Smooth muscle cell of the brain vasculature (primary cell): ENCODE measurements at regions not wholly inside any gene's neighbourhood (a gene's known extent, or its start where the extent isn't known, plus 50 kb on each side); places are given as distances from the start of the nearest gene placed in this dataset.

Source experiments
- DNase-seq: peaks from one replicate; pipeline ENCODE4 v3.0.0-alpha.2; 2012; ENCODE audit warnings: low read depth, low spot score

DNA sequence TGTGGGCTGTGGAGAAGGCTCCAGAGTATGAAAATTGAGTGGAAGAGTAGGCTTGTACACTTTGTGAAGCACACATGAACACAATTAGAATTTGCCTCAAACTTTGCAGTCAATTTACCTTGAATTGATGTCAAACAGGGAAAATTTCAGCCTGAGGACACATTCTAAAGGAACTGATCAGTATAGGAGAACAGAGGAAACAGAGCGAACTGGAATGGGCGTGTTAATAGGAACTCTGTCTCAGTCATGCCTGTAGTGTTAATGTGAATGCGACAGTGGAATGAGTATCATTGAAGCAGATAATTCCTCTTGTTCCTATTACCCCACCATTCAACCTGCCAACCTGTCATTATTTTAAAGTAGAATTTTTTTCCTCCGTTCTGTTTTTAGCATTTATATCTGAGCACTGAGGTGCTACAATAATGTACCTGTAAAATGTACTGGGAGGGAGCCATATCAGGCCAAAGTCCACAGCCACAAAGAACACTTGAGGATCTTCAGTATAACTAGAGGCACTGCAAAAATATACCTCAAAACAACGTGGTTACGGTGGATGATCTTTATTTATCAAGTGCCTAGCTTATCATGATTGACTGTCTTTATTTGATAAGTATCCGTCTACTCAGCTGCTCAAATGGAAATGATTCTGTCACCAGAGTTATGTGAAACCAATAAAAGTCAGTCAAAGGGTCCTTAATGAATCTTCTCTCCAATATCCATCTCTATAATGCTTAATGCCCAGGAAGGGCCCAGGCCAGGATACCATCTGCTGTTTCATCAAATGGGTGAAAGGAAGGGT is 125.3 kb upstream of the STMND1 start:
- DNase-seq = no peak

DNA sequence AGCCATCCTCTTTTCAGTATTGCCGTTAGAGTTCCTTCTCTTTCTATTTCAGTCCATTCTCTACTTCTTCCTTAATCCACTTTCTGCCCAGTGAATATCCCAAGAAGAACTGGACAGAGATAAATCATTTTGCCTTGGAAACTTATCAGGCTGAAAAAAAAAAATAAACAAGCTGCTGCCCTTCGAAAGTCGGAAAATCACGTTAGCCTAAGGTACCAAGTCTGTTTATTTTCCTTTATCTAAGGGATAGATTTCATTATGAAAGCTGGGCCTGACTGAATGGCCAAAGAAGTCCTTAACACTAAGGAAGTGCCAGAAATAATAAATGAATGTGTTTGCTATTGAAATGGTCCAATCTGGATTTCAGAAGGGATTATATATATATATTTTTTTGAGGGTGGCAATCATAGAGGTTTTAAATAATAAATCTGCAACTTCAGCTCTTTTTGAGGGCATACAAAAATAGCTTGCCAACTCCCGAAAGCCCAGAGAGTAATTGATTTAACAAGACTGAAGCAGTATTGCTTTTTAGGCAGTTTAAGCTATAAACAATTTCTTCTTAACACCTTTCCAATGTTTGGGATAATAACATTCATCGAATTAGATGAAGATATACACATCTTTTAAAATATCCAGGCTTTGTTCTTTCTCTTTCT is 127.0 kb upstream of the STMND1 start:
- DNase-seq = no peak

DNA sequence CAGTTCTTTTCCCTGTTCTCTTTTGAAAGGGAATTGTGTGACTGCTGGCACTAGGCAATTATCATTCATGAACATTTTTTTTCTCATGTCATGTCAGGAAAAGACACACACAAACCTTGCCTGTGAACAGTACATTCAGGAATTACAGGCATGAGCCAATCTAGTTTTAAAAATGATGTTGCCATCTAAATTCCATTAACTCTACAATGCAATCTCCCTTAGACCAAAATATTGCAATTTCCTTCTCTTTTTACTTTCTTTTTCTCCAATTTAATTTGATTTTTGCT is 127.5 kb upstream of the STMND1 start:
- no peak for DNase-seq

DNA sequence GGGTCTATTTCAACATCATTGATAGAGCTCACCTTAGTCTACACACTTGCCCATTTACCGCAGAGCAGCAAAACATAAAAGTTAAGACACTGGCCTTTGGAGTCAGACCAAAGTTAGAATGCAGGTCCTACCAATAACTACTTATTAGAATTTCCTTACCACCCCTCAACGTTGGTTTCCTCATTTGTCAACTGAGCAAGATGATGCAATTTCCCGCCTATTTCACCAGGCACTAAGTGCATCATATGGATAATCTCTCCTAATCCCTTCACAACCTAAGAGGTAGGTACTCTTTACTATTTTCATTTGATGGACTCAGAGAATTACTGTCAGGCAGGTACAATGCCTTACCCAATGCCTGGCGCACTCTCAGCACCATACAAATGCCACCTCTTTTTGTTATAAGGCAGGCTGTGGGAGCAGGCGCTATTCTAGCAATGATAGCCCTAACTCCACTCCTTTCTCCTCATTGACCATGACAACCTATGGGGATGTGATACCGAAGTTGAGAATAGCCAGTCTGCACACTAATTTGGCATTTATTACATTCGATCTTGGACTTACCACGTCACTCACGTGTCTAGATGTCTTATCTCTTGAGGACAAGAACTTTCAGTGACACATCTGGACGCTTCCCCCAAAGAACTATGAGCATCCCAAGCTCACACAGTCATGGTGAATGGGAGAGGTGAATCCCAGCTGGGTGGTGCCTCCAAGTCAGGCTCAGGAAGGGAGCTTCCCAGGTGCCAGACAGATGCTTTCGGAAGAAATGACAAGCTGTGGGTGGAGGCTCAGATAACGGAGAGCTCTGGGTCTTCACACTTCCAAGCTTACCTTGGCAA is 128.1 kb upstream of the STMND1 start:
- DNase-seq = no peak

DNA sequence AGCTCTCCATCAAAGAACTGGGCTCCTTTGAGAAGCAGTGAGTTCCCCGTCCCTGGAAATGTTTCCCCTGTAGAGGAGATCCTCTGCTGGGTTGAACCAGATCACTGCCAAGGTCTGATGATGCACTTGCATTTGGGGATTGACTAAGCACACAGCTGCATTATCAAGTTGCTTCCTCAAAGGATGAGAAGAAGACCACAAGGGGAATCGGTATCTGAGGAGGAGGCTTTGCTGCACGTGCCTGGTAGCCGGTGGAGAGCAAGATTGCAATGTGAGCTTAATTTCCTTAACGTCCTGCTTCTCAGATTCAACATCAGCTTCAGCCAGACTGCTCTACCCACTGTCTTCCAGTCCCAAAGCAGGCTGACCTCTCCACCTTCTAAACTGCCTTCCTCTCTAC is 128.8 kb upstream of the STMND1 start:
- no peak for DNase-seq

DNA sequence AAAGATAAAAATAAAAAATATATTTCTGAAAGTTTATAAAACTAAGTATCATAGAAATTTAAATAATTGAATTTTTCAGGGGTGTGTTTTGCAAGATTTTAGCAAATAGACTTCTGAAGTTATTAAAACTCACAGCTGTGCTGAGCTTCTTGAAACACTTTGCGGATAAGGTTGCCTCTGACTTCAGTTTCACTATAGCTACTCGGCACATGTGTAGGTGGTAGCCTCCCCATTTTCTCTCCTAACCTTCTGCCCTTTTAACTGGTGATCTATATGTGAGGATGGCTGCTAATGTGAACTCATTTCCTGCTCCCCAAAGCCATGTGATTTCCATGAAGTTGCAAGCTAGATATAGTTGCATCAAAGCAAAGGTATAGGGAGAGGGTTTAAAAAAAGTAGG is 129.3 kb upstream of the STMND1 start:
- no peak for DNase-seq

DNA sequence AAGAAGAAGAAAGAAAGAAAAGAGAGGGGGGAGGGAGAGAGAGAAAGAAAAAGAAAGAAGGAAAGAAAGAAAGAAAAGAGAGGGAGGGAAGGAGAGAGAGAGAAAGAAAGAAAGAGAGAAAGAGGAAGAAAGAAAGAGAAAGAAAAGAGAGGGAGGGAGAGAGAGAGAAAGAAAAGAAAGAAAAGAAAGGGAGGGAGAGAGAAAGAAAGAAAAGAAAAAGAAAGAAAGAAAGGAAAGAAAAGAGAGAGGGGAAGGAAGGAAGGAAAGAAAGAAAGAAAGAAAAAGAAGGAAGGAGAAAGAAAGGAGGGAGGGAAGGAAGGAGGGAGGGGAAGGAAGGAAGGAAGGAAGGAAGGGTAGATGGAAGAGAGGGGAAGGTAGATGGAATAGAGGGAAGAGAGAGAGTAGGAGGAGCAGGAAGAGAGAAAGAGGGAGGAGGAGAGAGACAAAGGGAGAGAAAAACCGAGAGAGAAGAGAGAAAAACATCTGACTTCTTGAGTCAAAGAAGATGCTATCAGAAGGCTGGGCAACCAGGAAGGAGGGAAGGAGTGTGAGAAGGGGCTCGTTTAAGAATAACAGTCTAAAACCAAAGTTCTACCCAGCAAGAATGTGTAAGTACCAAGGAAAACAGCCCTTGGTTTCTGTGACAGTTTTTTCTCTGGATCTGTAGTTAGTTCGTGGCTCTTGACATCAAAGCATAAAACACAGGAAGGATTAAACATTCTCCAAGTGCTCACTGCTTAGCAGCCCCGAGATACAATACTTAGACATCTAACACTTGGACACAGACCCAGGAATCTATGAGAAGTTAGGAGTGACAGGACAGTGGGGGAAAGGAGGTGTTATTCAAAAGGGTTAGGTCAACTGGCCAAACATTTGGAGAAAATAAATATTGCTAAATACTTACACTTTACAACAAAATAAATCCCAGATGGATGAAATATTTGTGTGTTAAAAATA is 131.9 kb upstream of the STMND1 start:
- no peak for DNase-seq

DNA sequence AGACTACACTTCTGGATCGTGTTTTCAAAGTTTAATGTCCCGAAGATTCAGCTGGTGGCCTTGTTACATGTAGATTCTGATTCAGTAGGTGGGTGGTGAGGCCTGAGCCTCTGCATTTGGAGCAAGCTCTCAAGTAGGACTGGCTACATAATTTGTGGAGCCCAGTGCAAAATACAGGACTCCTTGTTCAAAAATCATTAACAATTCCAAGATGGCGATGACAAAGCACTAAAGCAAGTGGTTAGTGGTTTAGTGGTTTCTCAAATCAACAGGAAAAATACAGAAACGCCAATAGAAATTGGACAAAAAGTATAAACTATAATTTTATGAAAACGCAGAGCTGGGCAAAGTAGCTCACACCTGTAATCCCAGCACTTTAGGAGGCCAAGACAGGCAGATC is 133.7 kb upstream of the STMND1 start:
- no peak for DNase-seq

DNA sequence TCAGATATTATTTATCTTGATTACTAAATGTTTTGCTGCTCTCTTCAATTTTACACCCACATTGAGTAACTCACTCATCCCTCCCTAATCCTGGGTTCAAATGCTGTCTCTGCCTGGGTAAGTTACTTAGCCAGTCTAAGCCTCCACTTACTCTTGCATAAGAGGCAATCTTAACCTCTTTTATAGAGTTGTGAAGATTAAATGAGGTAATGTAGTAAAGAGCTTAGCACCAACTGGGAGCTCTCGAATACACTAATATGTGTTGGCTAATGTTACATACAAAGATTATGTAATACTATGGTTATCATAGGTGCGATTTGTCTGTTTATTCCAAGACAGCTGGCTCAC is 134.4 kb upstream of the STMND1 start:
- DNase-seq = no peak

DNA sequence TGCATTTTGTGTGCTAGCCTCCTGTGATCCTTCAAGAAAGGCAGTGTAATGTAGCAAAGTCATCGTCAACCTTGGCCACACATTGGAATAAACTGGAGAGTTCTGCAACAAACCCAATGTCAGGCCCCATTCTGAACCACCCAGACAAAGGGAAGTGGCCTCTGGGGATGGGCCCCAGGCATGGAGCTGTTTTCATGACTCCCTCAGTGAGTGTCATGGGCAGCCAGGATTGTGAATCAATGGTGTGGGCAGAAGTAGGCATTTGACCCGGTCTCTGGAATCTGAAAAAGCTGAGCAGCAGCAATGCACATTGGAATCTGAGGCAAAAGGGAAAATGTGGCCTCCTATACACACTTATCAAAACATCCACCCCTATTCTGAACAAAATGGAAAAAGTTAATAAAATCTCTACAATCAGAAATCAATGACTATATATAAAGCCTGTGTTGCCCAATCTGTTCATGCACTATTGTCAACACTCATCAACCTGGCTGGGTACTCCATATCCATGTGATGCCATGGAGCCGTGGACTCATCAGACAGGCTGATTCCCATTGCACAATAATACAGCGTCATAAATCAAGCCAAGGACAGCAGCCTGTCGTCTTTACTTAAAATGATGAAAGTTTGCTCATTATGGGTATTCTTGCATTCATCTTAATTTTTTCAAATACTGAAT is 134.9 kb upstream of the STMND1 start:
- no peak for DNase-seq

DNA sequence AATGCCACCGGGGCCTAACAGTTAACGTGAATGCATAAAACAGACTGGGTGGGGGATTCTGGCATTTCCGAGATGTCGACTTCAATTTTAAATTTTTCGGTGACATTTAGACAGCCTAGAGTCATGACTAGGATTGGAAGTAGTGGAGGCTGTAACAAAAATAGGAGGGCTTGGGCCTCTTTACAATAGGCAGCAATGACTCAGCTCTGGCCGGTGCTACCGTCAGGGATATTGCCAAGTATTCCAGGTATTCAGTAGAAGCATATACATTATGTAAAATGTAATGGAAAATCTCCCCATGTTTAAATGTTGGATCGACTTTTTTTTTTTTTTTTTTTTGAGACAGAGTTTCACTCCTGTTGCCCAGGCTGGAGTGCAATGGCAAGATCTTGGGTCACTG is 136.2 kb upstream of the STMND1 start:
- no peak for DNase-seq

DNA sequence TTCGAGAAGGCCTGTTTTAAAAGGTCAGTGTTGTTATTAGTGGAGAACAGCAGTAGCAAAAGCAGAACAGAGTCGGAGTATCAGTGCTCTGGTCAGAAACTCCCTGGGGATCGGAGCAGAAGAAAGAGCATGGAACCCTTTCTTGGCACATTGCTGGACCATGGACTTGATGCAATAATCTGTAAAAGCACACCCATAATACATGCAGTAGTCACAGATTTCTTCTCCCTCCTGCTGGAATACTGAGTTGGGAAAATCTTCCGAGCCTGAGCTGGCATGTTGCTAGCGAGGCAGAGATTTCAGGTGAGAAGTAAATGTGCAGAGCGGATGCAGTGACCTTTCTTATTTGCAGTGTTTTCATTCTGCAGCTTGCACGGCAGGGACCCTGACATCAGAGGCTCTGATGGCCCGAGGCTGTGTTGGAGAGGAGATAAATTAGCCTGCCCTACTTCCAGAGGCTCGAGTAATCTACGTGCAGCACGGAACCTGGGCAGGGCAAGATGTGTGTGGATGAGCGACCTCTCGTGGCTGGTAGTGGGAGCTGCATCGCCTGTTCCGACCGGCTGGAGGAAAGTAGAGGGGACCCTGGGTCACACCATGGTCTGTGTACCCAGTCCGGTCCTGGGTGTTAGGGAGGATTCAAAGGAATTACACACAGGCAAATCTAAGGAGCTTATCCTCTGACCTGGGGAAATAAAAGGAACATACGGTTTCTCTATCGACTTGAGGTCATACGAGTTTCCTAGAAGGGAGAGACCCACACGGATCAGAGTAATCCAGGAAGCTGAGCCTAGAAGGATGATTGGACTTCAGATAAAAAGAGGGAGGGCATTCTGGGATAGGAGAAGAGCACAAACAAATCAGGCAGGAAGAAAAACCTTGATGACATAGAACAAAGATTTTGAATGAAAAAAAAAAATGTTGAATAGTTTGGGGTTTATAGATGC is 137.0 kb upstream of the STMND1 start:
- peak; percentile 47 for DNase-seq

DNA sequence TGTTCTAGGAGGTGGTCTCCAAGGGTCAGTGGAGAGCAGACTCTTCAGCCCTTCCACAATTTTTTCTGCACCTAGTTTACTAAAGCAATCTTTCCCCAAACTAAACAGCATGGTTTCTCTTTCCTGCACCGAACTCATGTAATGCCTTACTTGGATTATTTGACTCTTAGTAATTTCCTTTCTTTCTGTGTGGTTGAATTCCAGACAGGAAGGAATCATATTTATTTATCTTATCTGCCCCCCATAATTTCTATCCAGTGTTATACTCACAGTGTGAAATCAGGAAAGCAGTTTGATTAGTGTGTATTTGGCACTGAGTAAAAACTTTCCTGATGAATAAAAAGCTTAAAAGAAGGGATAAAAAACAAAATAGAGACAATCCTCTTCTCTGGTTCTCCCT is 140.3 kb upstream of the STMND1 start:
- DNase-seq = no peak

DNA sequence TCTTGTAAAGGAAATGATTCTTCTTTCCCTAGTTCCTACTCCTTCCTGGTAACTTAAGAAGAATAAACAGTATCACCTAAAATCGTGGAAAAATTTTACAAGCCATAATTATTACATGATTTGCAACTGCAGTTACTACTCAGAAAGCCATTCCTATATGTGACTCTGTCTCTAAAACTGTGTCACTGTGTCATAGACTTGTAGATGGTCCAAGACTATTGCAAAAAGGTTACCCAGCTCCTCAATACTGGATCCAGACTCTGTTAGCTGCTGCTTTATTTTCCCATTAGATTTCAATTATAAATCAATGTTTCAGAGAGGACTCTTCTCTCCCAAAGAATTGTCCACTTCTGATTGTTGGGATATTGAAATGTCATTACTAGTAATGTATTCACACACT is 142.1 kb upstream of the STMND1 start:
- no peak for DNase-seq

DNA sequence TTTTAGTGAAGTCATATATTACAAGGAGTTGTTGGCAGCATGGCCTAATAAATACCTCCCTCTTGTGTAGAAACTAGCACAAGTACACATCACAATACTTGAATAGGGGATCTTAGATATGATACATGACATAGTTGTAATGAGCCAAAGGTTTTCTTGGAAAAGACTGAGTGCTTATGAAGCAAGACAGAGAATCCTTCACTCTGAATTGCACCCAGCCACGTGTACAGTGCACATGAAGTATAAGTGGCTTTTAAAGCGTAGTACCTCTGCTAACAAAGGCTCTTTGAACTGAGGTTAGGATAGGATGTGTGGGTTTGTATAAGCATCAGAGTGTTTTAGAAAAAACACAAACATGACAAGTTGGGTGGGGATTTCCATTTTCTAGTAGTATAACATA is 145.5 kb upstream of the STMND1 start:
- no peak for DNase-seq

DNA sequence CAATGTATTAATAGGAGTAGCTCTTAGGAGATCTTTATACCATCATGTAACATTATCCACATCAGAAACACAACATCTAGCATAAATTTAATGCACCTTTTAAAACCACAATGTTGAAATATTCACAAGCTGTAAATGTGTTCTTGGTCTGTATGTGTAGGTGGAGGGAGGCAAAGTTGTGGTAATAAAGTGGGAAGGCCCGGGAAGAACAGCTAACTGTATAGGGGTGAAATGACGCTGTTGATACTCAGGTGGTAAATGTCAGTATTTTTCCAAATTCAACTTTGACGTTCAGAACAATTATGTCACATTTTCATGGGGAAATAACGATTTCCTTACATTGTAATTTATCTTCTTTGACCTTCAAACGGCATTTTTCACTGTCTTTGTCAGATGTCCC is 146.0 kb upstream of the STMND1 start:
- no peak for DNase-seq

DNA sequence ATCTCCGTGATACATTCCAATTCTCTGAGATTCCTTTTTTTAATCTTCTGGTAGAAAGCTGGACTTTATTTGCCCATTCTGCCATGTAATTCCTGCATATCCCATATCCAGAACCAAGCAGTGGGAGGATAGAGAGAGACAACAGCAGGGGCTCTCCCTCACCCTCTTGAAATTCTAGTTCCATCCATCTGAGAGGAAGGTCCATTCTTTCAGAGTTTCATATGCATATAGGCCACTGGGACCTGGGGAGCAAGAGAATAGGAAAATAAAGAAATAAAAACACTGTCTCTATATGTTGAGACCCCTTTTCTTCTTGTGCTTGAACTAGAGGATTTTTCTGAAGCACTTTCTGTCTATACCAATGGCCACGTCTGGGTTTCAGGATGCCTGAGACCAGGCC is 147.9 kb upstream of the STMND1 start:
- DNase-seq = no peak

DNA sequence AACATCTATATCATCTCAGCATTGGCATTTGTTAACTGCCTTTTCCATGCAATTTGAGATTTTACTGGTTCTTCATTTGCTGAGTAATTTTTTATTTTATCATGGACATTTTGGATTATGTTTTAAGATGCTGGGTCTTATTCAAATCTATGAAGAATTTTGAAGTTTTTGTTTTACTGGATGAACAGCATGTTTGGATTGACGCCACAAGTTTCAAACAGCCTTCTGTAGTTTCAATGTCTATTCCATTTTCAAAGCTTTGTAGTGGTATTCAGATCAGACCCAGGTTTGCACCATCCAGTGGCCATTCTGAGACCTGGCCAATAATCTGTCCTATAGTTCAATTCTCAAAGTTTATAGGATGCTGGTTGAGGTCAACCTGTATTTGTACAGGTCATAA is 148.4 kb upstream of the STMND1 start:
- no peak for DNase-seq

DNA sequence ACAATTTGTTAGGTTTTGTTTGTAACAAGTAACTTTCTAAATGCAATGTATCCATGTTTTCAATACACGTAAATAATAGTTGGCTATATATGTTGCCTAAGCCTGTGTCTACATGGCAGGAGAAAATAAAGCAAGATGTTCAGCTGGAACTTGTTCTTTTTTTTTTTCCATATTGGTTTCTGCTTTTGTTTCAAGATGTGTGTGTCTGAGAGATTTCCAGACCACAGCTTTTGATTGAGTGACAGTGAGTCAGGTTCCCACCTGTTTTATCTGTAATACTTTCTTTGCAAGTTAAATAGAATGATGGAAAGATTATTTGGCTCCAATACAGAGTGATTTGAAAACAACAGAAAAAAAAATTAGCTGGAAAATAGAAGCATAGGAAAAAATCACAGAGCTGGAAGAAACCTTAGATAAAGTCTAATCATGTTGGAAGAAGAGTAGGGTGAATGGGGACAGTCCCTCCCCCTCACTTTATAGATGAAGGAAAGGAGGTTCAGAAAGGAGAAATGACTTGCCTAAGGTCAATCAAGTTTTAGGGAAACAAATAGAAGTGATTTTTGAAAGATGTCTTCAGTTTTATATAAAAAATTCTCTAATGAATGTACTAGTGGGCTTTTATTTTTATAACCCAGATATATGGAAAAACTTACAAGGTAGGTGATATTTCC is 150.9 kb upstream of the STMND1 start:
- no peak for DNase-seq

DNA sequence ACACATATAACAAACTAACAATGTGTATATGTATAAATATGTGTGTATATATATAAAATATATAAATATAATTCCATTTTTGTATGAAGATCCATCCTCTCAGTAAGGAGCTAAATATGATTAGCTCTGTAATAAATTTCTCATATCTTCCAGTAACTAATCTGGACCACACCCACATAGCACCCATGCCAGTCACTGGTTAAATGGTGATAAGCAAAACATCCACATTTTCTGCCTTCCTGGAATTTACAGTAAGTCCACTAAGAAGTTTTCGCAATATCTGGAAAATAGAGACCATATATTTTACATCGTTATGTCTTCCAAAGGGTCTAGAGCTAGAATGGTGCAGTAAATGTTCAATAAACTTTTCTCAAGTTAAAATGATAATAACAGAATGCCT is 151.5 kb upstream of the STMND1 start:
- DNase-seq = no peak
